Suprapubic skin (tissue), 4 donors: ENCODE measurements at regions not wholly inside any gene's neighbourhood (a gene's known extent, or its start where the extent isn't known, plus 50 kb on each side); places are given as distances from the start of the nearest gene placed in this dataset.

Source experiments
- DNase-seq, 2 donors: peaks; one replicate each; pipeline ENCODE4 v3.0.0-alpha.2; 2019; ENCODE audit warnings: low spot score in 2 of 2
- H3K27ac ChIP-seq: fragments of 200-600 bp; sonication (generic); one replicate; pipeline ENCODE4 v1.5.1; 2019
- H3K27me3 ChIP-seq: fragments of 200-600 bp; sonication (generic); one replicate; pipeline ENCODE4 v1.5.1; 2019
- H3K36me3 ChIP-seq: fragments of 200-600 bp; sonication (generic); one replicate; pipeline ENCODE4 v1.5.1; 2019
- H3K4me1 ChIP-seq: fragments of 200-600 bp; sonication (generic); one replicate; pipeline ENCODE4 v1.5.1; 2019
- H3K4me3 ChIP-seq: fragments of 200-600 bp; sonication (generic); one replicate; pipeline ENCODE4 v1.5.1; 2019; ENCODE audit warnings: mild to moderate bottlenecking
- H3K9me3 ChIP-seq: fragments of 200-600 bp; sonication (generic); one replicate; pipeline ENCODE4 v1.5.1; 2019
- EP300 ChIP-seq: sonication (generic); formaldehyde crosslinking; IDR thresholded peaks from one replicate; pipeline ENCODE4 v1.6.1; 2017; ENCODE audit warnings: antibody characterized with exemption
- POLR2A ChIP-seq, 2 donors: fragments of 450-650 bp; IDR thresholded peaks; one replicate each; pipeline ENCODE4 v1.6.1; 2017; ENCODE audit warnings: antibody characterized with exemption in 2 of 2, mild to moderate bottlenecking in 2 of 2, moderate library complexity in 2 of 2
- POLR2AphosphoS5 ChIP-seq, 3 donors: sonication (generic); formaldehyde crosslinking; IDR thresholded peaks; one replicate each; pipeline ENCODE4 v1.6.1; 2017; ENCODE audit warnings: antibody characterized with exemption in 3 of 3
- WGBS: methylation state at CpG from one replicate; pipeline ENCODE4 v1.1.5; 2018; 5-methylcytosine and 5-hydroxymethylcytosine counted together
- TF ChIP-seq, protein P1 (sequence below), 2 donors: fragments of 200-600 bp in 1 of 2; fragments of 450-650 bp in 1 of 2; sonication (generic) in 1 of 2; IDR thresholded peaks; one replicate each; pipeline ENCODE4 v1.5.1; 2016 to 2019; ENCODE audit warnings: antibody characterized with exemption in 2 of 2, mild to moderate bottlenecking in 1 of 2, moderate library complexity in 1 of 2

DNA sequence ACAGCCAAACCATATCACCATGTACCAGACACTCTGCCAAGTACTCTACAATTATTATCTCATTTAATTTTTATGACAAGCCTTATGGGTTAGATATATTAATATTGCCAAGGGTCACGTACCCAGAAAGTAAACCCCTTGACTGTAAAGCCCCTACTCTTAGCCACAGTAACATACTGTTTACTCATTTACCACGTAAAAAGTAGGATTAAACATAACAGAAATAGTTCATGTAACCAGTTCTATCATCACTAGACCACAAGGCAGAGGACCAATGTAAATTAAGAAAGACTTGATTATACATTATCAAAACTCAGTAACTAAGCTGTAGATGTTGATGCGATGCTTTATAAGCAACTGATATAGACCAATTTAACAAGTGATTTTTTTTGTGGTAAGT lies 101.5 kb upstream of the CNTNAP4 start:
- WGBS: 77% methylated on average over 3 of the region's 3 CpGs
- Histone ChIP-seq H3K27me3 (no peaks in the 10 kb centered on the region), H3K36me3 (no peaks in the 10 kb centered on the region), H3K9me3 (no peaks in the 10 kb centered on the region), H3K4me1 (no peaks in the 10 kb centered on the region), H3K27ac (no peak overlapping the region), H3K4me3 (no peak overlapping the region)
- no peak for DNase-seq
- TF ChIP-seq, protein P1, sequence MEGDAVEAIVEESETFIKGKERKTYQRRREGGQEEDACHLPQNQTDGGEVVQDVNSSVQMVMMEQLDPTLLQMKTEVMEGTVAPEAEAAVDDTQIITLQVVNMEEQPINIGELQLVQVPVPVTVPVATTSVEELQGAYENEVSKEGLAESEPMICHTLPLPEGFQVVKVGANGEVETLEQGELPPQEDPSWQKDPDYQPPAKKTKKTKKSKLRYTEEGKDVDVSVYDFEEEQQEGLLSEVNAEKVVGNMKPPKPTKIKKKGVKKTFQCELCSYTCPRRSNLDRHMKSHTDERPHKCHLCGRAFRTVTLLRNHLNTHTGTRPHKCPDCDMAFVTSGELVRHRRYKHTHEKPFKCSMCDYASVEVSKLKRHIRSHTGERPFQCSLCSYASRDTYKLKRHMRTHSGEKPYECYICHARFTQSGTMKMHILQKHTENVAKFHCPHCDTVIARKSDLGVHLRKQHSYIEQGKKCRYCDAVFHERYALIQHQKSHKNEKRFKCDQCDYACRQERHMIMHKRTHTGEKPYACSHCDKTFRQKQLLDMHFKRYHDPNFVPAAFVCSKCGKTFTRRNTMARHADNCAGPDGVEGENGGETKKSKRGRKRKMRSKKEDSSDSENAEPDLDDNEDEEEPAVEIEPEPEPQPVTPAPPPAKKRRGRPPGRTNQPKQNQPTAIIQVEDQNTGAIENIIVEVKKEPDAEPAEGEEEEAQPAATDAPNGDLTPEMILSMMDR (IDR thresholded peaks at IDR 0.05): no peak
- TF ChIP-seq POLR2A (IDR thresholded peaks at IDR 0.05): no peak
- TF ChIP-seq POLR2AphosphoS5 (IDR thresholded peaks at IDR 0.05): no peak
- no peak for TF ChIP-seq EP300

DNA sequence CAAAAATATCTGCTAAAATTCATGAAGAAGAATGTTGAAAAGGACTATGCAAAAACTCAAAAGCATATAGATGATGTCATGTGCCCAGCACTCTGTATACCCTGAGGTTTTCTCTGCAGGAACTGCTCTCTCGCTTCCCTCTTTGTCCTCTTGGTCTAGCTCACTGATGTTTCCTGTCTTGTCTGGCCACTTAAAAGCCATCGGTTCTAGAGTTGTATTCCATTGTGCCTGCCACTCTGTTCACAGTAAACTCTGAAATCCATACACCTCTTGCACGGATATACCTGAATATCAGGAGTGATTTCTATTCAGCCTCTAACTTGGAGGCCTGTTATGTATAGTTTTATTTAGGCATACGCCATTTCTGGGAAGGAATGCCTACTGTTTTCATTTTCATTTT lies 101.0 kb upstream of the CNTNAP4 start:
- Histone ChIP-seq H3K36me3 (no peaks in the 10 kb centered on the region), H3K4me3 (no peak overlapping the region), H3K4me1 (no peaks in the 10 kb centered on the region), H3K9me3 (no peaks in the 10 kb centered on the region), H3K27ac (no peak overlapping the region), H3K27me3 (no peaks in the 10 kb centered on the region)
- TF ChIP-seq EP300 (no peak), POLR2AphosphoS5 (IDR thresholded peaks at IDR 0.05) (no peak), POLR2A (IDR thresholded peaks at IDR 0.05) (no peak)
- TF ChIP-seq, protein P1 (IDR thresholded peaks at IDR 0.05): no peak
- no peak for DNase-seq
- 72% methylated on average over 4 of the region's 4 CpGs for WGBS

DNA sequence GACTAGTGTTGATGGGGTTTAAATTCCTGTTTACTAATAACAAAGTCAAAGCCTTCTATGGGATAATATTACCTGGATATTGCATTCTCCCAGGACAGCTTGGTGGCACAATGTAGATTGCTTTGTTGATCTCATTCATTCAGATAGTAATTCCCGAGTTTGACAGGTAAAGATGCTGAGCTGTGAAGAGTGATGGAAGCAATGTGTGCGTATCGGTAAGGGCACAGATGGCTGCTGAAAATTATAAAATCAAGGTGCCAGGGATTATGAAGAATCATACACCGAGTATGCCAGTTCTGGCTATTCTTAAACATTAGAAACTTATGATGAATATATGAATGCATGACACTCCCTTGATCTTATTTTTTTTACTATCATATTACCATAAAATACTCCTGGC lies 100.6 kb upstream of the CNTNAP4 start:
- Histone ChIP-seq H3K27me3 (no peaks in the 10 kb centered on the region), H3K27ac (no peak overlapping the region), H3K4me3 (no peak overlapping the region), H3K4me1 (no peaks in the 10 kb centered on the region), H3K36me3 (no peaks in the 10 kb centered on the region), H3K9me3 (no peaks in the 10 kb centered on the region)
- DNase-seq: no peak
- WGBS: 84% methylated on average over 4 of the region's 4 CpGs
- TF ChIP-seq EP300 (no peak), POLR2AphosphoS5 (IDR thresholded peaks at IDR 0.05) (no peak), POLR2A (IDR thresholded peaks at IDR 0.05) (no peak)
- TF ChIP-seq, protein P1 (IDR thresholded peaks at IDR 0.05): no peak

DNA sequence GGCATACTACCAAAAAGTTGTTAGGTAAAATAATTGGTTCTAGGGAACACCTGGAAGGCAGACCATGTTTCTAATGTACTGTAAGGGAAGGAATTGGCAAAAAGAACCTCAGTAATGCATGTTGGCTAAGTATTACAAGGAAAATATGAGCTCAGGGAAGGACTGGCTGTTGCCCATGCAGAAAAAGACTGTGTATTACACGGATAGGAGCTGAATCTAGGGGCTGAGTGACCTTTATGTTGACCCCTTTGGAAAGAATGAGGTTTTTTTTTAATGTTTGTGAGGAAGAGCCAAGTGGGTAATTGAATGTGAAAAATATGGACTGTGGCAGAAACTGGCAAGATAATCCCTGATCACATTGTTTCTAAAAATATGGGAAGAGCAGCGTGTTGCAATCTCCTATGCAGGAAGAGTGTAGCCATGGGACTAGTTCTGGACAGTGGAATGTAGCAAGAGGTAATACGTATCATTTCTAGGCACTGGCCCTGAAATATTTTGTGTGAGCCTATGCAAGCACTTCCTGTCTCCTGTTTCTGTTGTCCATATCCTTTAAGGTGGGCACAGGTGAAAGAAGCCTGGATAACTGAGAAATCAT lies 95.1 kb upstream of the CNTNAP4 start:
- H3K4me1 ChIP-seq: no peaks in the 10 kb centered on the region
- 48% methylated on average over 3 of the region's 3 CpGs for WGBS
- TF ChIP-seq POLR2AphosphoS5 (IDR thresholded peaks at IDR 0.05) (peak in 1 of 3 donors; percentile 36), EP300 (no peak), POLR2A (IDR thresholded peaks at IDR 0.05) (no peak)
- TF ChIP-seq, protein P1 (IDR thresholded peaks at IDR 0.05): no peak
- H3K9me3 ChIP-seq: no peaks in the 10 kb centered on the region
- no peaks in the 10 kb centered on the region for H3K36me3 ChIP-seq
- no peak for DNase-seq
- H3K4me3 ChIP-seq: no peak overlapping the region
- no peaks in the 10 kb centered on the region for H3K27me3 ChIP-seq
- H3K27ac ChIP-seq: no peak overlapping the region

DNA sequence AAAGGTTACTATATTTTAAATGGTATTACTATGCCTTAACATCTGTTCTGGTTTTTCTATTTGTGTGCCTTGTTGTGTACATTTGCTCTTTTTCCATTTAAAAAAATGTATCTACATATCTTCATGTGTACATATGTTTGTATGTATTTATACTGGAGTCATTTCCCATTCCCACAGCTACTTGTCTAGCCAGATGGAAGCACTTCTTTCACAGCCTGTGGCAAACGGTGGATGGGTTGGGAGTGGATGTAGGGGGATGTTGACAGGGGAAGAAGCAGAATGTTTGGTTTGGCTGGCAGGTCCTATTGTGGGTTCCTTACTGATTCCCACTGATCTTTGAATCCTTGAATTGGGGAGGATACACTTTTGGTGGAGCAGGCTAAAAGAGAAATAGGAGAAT lies 93.6 kb upstream of the CNTNAP4 start:
- 36% methylated on average over 1 of the region's 1 CpG for WGBS
- H3K4me3 ChIP-seq: no peak overlapping the region
- TF ChIP-seq, protein P1 (IDR thresholded peaks at IDR 0.05): no peak
- no peak for TF ChIP-seq EP300
- TF ChIP-seq POLR2A (IDR thresholded peaks at IDR 0.05): no peak
- TF ChIP-seq POLR2AphosphoS5 (IDR thresholded peaks at IDR 0.05): no peak
- H3K27me3 ChIP-seq: no peaks in the 10 kb centered on the region
- H3K9me3 ChIP-seq: peaks cover 9% of the 10 kb centered on the region
- no peaks in the 10 kb centered on the region for H3K36me3 ChIP-seq
- H3K27ac ChIP-seq: no peak overlapping the region
- no peak for DNase-seq
- no peaks in the 10 kb centered on the region for H3K4me1 ChIP-seq
